GM18505 (cell line): ENCODE measurements at regions not wholly inside any gene's neighbourhood (a gene's known extent, or its start where the extent isn't known, plus 50 kb on each side); places are given as distances from the start of the nearest gene placed in this dataset.
"Not testable (repeated sequence)": the region's sequence is repeated elsewhere in the genome, so short reads cannot be mapped to it uniquely, and the experiment has no call there.

Experiments
- ATAC-seq: cut with Tn5 transposase; IDR thresholded peaks from one replicate; pipeline ENCODE4 v1.9.1; 2021; ENCODE audit not compliant: unreplicated experiment
- POLR2A ChIP-seq: IDR thresholded peaks from 4 replicates; pipeline ENCODE4 v1.6.1; 2011; ENCODE audit warnings: borderline replicate concordance; ENCODE audit not compliant: insufficient read depth, insufficient read length; ENCODE audit errors: extremely low read depth

DNA sequence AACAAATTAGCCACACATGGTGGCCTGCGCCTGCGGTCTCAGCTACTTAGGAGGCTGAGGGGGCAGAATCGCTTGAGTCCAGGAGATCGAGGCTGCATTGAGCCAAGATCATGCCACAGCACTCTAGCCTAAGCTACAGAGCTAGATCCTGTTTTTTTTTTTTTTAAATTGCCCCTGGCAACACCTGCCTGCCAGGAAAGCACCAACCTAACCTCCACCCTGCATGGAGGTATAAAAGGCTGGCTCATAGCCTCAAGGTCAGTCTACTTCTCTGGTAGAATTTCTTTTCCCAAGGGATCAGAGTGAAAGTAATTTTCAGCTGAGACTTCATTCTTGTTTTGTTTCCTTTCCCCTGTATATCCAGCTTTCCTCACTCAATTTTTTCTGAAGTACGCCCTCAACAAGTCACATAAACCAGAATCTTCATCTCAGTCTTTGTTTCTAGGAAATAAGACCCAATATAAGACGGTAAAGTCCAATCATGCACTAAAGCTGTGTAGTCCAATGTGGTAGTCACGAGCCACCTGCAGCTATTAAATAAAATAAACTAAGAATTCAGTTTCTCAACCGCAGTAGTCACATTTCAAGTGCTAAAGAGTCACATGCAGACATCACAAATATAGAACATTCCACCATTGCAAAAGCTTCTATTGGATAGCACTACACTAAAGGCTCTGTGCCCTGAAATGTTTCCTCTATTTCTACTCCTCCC, 113.3 kb downstream of the HPGD start:
- TF ChIP-seq POLR2A: no peak
- no peak for ATAC-seq

DNA sequence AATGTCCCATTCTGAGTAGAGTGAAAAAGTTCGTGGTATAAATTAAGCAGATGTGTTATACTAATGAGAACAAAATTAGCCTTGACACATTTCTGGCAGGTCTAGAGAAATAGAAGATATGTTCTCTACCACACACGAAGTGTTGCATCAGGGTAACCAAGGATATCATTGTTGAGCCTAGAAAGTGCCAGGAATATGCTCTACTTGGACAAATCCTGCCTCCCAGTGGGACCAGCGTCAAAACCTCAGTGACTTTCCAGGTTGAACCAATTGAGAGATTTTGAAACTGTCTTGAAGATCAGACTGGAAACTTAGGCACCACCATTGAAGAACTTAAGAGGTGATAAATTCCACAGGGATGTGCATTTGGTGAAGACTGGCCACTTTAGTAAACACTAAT, 115.9 kb downstream of the HPGD start:
- ATAC-seq: no peak
- no peak for TF ChIP-seq POLR2A

DNA sequence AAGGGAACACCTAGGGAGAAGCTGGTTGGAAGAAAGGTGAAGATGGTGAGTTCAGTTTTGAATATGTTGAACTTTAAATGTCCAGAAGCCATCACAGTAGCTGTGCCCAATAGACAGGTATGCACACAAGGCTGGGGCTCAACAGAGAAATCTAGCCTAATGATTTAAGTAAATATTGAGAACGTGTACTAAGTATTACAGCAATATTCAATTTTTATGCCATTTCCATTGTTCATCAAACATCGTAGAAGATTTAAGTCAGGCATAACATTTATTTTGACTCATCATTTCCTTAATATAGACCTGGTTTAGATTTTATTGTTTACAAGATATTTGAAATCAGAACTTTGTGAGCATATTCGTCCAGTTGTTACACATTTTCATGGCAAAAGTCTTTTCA, 116.4 kb downstream of the HPGD start:
- no peak for TF ChIP-seq POLR2A
- ATAC-seq: no peak

DNA sequence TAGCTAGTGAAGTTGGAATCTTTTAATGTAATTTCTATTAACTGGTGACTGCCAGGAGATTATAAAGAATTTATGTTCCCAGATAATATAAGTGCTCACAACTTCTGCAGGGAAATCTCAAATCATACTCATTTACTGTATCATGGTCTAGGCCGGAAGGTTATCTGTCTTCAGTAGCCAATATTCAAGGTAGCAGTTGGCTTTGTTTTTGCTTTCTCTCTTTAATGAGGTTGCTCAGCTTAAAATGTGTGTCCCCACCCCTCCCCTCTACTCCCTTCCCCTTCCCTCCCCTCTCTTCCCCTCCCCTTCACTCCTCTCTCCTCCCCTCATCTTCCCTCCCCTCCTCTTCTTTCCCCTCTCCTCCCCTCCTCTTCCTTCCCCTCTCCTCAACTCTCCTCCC, 117.6 kb downstream of the HPGD start:
- no peak for ATAC-seq
- TF ChIP-seq POLR2A: no peak

DNA sequence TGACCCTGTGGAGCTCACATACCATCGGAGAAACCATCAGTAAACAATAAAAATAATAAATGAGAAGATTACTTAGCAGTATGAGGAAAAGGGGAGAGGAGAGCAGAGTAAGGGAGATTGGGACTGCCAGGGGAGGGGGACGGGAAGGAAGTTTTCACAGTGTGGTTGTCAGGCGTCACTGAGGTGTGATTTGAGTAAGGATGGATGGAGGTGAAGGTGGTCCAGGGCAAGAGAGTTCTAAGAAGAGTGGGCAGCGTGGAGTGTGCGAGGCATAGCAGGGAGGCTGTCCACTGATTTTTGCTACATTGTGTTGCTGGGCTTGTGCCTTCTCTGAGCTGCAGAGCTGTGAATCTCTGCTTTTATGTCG, 119.1 kb downstream of the HPGD start:
- no peak for TF ChIP-seq POLR2A
- ATAC-seq: no peak

DNA sequence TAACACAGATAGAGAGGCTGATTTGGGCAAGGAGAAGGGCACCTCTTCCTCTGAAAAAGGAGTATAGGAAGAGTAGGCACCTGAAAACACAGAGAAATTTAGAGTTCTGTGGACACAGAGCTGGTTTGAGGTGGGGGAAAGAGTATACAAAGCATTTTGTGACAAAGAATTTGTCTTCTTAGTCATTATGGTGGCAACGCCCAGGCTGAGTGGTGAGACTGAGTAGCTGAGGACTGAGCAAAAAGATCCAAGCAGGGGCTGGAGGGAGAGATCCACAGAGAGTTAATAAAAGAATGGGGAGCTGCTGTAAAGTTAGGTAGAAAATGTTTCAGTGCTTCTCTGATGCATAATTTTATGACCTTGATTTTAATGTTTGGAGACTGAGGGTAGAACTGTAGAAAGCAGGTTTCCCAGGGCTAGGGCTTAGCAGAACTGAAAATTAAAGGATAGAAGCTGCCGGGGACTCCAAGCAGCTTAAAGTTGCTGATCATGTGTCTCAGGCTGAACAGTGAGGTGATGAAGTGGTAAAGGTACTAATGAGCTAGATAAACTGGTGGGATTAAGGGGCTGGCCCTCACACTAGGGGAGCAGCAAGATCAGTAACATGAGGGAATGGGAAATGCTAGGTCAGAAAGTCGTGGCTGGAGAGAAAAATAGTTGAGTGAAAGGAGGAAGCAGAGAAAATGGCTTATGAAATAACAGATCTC, 118.9 kb downstream of the CEP44 start:
- TF ChIP-seq POLR2A: no peak

DNA sequence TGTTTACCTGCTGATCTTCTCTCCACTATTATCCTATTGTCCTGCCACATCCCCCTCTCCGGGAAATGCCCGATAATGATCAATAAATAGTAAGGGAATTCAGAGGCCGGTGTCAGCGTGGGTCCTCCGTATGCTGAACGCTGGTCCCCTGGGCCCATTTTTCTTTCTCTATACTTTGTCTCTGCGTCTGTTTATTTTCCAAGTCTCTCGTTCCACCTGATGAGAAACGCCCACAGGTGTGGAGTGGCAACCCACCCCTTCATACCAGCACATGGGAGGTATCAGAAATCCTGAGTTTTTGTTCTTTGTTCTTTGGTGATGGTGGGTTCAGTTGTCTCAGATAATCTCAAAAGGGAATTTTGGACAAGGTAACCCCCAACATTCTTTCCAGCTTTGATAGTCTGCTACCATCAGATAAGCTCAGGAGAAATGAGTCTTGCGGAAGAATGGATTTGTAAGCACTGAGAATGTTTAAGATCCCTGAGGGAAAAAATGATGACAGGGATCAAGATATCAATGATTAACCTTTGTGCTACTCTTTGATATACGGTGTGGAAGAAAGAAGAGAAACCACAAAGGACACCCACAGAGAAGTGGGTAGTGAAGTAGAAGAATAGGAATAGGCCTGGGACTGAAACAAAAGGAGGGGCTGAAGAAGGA, 117.9 kb downstream of the CEP44 start:
- no peak for ATAC-seq
- TF ChIP-seq POLR2A: no peak

More for the DNA sequence above, 118.9 kb downstream of the CEP44 start:
- ATAC-seq: no peak

DNA sequence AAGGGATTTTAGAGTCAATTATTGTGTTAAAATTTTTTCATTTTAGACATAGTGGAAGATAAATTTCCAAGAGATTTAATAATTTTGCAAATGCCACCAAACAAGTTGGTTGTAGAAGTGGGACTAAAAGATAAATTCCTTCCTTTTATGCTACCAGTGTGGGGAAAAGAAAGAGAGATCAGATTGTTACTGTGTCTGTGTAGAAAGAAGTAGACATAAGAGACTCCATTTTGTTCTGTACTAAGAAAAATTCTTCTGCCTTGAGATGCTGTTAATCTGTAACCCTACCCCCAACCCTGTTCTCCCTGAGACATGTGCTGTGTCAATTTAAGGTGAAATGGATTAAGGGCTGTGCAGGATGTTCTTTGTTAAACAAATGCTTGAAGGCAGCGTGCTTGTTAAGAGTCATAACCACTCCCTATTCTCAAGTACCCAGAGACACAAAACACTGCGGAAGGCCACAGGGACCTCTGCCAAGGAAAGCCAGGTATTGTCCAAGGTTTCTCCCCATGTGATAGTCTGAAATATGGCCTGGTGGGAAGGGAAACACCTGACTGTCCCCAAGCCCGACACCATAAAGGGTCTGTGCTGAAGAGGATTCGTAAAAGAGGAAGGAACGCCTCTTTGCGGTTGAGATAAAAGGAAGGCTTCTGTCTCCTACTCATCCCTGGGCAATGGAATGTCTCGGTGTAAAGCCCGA, 117.0 kb downstream of the CEP44 start:
- ATAC-seq: not testable (repeated sequence)

DNA sequence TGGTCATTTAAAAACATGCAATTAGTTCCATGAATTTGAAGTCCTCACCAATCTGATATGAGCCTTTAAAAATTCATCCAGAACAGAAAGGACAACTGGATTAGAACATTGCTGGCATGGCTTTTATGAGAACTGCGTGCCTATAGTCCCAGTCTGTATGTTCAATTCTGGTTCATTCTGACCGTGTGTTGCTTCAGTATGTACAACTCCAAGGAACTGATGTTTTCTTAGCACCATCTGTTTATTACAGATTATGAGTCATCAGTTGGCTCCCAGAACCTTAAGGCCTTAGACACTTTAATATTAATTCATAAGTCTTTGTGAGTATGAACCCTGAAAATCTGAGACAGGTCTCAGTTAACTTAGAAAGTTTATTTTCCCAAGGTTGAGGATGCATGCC, 115.0 kb downstream of the CEP44 start:
- no peak for TF ChIP-seq POLR2A
- ATAC-seq: no peak

DNA sequence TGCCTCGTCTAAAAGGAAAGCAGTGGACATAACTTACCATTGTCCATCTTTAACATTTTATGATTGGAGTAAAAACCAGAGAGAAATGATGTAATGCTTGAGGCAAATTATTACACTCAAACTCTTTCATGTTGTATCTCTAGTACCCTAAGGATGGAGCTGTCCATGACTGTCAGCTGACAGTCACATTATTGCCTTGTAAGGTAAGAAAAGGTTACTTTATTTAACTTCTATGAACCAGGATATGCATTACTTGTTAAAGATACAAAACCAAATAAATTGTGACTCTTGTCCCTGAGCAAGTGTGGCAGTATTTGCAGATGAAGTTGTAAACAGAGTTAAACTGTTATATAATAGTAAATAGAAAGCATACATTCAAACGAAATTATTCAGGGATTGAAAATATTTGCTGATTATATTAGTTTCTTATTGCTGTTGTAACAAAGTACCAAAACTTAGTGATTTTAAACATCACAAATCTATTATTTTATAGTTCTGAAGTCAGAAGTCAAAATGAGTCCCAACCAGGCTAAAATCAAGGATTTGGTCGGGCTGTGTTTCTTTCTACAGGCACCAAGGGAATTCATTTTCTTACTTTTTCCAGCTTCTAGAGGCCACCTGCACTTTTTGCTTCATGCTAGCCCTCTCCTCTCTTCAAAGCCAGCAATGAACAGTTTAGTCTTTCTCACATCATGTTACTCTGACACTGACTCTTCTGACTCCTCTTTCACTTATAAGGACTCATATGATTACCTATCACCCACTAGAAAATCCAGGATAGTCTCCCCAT, 113.8 kb downstream of the CEP44 start:
- TF ChIP-seq POLR2A: no peak
- ATAC-seq: no peak

DNA sequence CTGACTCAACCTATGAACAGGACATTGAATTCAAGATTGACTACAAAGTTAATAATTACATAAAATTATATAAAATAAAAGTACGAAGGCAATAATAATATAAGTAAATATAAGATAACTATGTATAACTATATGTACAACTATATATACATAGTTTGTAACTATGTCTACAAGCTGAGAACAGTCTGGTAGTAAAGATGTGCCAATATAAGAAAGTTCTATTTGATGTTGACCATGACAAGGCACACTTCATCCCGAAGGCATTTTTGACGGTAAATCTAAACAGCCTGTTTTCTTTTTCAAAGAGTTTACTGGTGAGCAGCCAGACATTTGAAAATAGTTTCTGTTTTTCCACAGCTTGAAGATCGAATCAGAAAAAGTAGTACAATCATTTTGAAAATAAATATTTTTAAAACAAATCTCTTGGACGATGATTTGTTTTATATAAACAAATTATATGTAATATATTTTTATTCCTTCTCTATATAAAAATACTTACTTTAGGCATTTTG, 112.9 kb downstream of the CEP44 start:
- TF ChIP-seq POLR2A: no peak
- no peak for ATAC-seq

DNA sequence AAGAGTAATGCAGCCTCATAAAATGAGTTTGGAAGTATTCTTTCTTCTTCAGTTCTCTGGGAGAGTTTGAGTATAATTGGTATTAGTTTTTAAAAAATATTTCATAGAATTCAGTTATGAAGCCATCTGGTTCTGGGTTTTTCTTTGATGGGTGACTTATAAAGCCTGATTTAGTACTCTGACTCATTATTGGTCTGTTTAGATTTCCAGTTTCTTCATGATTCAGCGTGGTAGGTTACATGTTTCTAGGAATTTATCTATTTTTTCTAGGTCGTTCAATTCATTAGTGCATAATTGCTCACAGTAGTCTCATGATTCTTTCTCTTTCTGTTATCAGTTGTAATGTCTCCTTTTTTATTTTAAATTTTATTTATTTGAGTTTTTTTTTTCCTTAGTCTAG, 111.2 kb downstream of the CEP44 start:
- ATAC-seq: no peak
- no peak for TF ChIP-seq POLR2A

DNA sequence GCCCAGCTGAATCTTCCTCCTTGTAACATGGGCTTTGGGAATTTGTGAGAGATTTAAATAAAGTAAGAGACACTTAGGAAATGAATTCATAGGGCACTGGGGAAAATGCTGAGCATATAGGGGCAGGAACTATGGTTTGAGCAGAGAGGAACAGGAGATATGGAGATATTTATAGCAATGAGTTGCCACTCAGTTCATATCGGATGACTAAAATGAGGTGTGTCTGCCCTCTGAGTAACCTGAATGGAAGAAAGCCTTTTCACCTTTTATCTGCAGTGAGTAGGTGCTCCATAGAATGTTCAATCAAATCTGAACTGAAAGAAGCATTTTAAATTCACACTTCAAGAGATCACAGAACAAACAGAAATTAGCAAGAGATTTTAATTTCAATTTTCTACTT, 105.7 kb downstream of the CEP44 start:
- no peak for TF ChIP-seq POLR2A
- no peak for ATAC-seq
